GM23248 (cell line): ENCODE measurements at regions not wholly inside any gene's neighbourhood (a gene's known extent, or its start where the extent isn't known, plus 50 kb on each side); places are given as distances from the start of the nearest gene placed in this dataset.

Source experiments
- EZH2 ChIP-seq: fragments of 200-600 bp; sonication (generic); IDR thresholded peaks from 2 replicates; pipeline ENCODE4 v1.6.1; 2018; ENCODE audit warnings: antibody characterized with exemption, mild to moderate bottlenecking; ENCODE audit not compliant: insufficient read depth, poor library complexity, severe bottlenecking
- EZH2phosphoT487 ChIP-seq: fragments of 200-600 bp; sonication (generic); IDR thresholded peaks from 2 replicates; pipeline ENCODE4 v1.6.1; 2018; ENCODE audit warnings: antibody characterized with exemption, moderate library complexity, mild to moderate bottlenecking, low read depth; ENCODE audit not compliant: insufficient read depth

GRCh38 chr5:111847052-111847925, 90.3 kb upstream of the NREP start:
- TF ChIP-seq EZH2 (no peak), EZH2phosphoT487 (no peak)
